ENCODE measurements at regions not wholly inside any gene's neighbourhood (a gene's known extent, or its start where the extent isn't known, plus 50 kb on each side); places are given as distances from the start of the nearest gene placed in this dataset.

GRCh38 chr1:239128541-239128940 lies 257.8 kb upstream of the CHRM3 start:
- Histone ChIP-seq H3K9me3 (no peaks in the 10 kb centered on the region), H3K36me3 (no peaks in the 10 kb centered on the region), H3K4me1 (no peaks in the 10 kb centered on the region), H3K4me3 (no peak overlapping the region), H3K27ac (no peak overlapping the region), H3K27me3 (no peaks in the 10 kb centered on the region)
- no peak for DNase-seq
- TF ChIP-seq, protein P1, sequence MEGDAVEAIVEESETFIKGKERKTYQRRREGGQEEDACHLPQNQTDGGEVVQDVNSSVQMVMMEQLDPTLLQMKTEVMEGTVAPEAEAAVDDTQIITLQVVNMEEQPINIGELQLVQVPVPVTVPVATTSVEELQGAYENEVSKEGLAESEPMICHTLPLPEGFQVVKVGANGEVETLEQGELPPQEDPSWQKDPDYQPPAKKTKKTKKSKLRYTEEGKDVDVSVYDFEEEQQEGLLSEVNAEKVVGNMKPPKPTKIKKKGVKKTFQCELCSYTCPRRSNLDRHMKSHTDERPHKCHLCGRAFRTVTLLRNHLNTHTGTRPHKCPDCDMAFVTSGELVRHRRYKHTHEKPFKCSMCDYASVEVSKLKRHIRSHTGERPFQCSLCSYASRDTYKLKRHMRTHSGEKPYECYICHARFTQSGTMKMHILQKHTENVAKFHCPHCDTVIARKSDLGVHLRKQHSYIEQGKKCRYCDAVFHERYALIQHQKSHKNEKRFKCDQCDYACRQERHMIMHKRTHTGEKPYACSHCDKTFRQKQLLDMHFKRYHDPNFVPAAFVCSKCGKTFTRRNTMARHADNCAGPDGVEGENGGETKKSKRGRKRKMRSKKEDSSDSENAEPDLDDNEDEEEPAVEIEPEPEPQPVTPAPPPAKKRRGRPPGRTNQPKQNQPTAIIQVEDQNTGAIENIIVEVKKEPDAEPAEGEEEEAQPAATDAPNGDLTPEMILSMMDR (IDR thresholded peaks at IDR 0.05), result no peak
- no peak for TF ChIP-seq POLR2A (IDR thresholded peaks at IDR 0.05)

DNA sequence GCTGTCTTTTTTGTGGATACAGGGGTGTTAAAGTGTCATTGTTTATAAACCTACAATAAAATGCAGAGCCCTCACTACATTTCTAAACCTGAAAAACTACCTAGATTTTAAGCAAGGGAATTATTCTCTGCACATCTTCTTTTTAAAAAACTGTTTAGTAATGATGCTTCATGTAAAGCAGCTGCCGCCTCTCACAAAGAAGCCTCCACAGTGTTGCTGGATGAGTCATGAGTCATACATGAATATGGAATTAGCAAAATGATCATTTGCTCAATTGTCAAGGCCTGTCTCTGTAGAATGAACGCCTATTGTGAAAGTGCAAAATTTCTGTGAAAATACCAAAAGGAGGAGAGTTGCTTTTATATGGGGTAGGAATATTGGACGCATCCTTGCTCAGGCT lies 259.5 kb upstream of the CHRM3 start:
- Histone ChIP-seq H3K27me3 (no peaks in the 10 kb centered on the region), H3K36me3 (no peaks in the 10 kb centered on the region), H3K4me1 (no peaks in the 10 kb centered on the region), H3K4me3 (no peak overlapping the region), H3K9me3 (no peaks in the 10 kb centered on the region), H3K27ac (no peak overlapping the region)
- DNase-seq, result no peak
- TF ChIP-seq, protein P1 (IDR thresholded peaks at IDR 0.05), result no peak
- TF ChIP-seq POLR2A (IDR thresholded peaks at IDR 0.05), result no peak

DNA sequence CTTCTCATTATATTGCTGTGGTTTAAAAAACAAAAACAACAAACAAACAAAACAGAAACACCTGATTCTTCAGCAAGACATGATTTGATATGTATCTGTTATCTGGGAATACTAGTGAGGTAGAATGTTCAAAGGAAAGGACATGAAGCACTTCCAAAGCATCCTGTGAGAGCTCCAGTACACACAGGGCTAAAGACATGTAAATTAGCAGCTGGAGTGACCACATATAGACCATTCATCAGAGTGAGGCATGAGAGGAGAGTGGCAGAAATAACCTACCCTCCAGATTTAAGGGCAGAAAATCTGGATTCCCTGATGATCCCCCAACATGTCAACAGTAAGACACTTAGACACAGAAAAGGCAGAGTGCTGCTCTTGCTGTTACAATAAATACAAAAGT lies 260.5 kb upstream of the CHRM3 start:
- Histone ChIP-seq H3K4me1 (no peaks in the 10 kb centered on the region), H3K27ac (no peak overlapping the region), H3K36me3 (no peaks in the 10 kb centered on the region), H3K27me3 (no peaks in the 10 kb centered on the region), H3K4me3 (no peak overlapping the region), H3K9me3 (no peaks in the 10 kb centered on the region)
- DNase-seq, result no peak
- no peak for TF ChIP-seq POLR2A (IDR thresholded peaks at IDR 0.05)
- TF ChIP-seq, protein P1 (IDR thresholded peaks at IDR 0.05), result no peak

DNA sequence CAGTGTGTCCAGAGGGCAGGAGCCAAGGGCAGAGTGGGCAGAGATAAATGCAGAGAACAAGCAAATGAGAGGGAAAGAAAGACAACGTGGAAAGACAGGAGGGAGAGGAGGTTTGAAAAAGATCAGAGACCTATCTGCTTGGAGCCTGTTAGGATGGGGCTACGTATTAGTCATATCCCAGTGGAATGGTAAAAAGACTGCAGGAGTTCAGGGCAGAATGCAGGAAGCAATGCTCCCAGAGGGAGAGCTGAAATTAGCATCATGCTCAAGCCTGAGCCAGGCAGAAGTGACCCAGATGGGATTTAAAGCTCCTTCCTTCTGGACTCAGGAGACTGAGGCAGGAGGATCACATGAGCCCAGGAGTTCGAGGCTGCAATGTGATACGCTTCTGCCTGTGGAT lies 261.3 kb upstream of the CHRM3 start:
- Histone ChIP-seq H3K36me3 (no peaks in the 10 kb centered on the region), H3K9me3 (no peaks in the 10 kb centered on the region), H3K27ac (no peak overlapping the region), H3K4me1 (no peaks in the 10 kb centered on the region), H3K27me3 (no peaks in the 10 kb centered on the region), H3K4me3 (no peak overlapping the region)
- DNase-seq, result no peak
- TF ChIP-seq, protein P1 (IDR thresholded peaks at IDR 0.05), result no peak
- TF ChIP-seq POLR2A (IDR thresholded peaks at IDR 0.05), result no peak

DNA sequence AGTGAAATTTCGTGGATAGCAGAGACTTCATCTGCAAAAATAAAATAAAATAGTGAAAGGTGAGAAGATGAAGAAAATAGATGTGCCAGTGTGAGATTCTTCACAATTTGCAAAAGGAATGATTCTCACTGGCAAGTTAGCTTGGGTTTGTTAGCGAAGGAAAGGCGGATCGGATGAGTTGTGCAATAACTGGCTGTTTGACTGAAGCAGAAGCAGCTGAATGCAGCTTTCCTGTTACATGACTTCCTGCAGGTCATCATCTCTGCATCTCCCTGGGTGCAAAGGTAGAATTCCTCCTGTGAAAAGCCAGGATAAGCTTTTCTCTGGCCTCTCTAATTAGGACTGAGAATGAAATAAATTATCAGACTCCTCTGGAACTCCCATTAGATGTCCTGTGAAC lies 263.1 kb upstream of the CHRM3 start:
- H3K36me3 ChIP-seq, result no peaks in the 10 kb centered on the region
- no peaks in the 10 kb centered on the region for H3K27me3 ChIP-seq
- H3K27ac ChIP-seq, result no peak overlapping the region
- DNase-seq, result no peak
- H3K4me1 ChIP-seq, result no peaks in the 10 kb centered on the region
- TF ChIP-seq, protein P1 (IDR thresholded peaks at IDR 0.05), result no peak
- no peak for TF ChIP-seq POLR2A (IDR thresholded peaks at IDR 0.05)
- no peaks in the 10 kb centered on the region for H3K9me3 ChIP-seq
- H3K4me3 ChIP-seq, result no peak overlapping the region
